NB4 (cell line): ENCODE measurements at regions not wholly inside any gene's neighbourhood (a gene's known extent, or its start where the extent isn't known, plus 50 kb on each side); places are given as distances from the start of the nearest gene placed in this dataset.

Experiments used
- POLR2A ChIP-seq: IDR thresholded peaks from 2 replicates; pipeline ENCODE4 v1.6.1; 2011; ENCODE audit warnings: mild to moderate bottlenecking; ENCODE audit not compliant: insufficient read length; ENCODE audit errors: extremely low read depth
- TF ChIP-seq, protein P1 (sequence below): IDR thresholded peaks from one replicate; pipeline ENCODE4 v1.5.1; 2012; ENCODE audit warnings: low read depth, low read length

DNA sequence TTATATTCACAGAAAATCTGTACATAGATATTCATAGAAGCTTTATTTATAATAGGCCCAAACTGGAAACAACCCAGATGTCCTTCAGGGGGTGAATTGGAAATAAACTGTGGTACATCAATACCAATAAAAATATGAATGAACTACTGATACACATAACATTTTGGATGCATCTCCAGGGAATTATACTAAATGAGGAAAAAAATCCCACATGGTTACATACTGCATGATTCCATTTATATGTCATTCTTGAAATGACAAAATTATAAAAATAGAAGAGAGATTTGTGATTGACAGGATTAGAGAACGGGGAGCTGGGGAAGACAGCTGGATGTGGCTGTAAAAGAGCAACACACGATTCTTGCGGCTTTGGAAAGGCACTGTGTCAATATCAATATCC is 435.0 kb downstream of the TMEM182 start:
- no peak for TF ChIP-seq POLR2A
- TF ChIP-seq, protein P1, sequence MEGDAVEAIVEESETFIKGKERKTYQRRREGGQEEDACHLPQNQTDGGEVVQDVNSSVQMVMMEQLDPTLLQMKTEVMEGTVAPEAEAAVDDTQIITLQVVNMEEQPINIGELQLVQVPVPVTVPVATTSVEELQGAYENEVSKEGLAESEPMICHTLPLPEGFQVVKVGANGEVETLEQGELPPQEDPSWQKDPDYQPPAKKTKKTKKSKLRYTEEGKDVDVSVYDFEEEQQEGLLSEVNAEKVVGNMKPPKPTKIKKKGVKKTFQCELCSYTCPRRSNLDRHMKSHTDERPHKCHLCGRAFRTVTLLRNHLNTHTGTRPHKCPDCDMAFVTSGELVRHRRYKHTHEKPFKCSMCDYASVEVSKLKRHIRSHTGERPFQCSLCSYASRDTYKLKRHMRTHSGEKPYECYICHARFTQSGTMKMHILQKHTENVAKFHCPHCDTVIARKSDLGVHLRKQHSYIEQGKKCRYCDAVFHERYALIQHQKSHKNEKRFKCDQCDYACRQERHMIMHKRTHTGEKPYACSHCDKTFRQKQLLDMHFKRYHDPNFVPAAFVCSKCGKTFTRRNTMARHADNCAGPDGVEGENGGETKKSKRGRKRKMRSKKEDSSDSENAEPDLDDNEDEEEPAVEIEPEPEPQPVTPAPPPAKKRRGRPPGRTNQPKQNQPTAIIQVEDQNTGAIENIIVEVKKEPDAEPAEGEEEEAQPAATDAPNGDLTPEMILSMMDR: no peak
